AG08395 (cell line): ENCODE measurements at regions not wholly inside any gene's neighbourhood (a gene's known extent, or its start where the extent isn't known, plus 50 kb on each side); places are given as distances from the start of the nearest gene placed in this dataset.
"Not testable (repeated sequence)": the region's sequence is repeated elsewhere in the genome, so short reads cannot be mapped to it uniquely, and the experiment has no call there.

Source experiments
- DNase-seq: peaks from one replicate; pipeline ENCODE4 v3.0.0; 2012; ENCODE audit warnings: mixed read lengths, low spot score

DNA sequence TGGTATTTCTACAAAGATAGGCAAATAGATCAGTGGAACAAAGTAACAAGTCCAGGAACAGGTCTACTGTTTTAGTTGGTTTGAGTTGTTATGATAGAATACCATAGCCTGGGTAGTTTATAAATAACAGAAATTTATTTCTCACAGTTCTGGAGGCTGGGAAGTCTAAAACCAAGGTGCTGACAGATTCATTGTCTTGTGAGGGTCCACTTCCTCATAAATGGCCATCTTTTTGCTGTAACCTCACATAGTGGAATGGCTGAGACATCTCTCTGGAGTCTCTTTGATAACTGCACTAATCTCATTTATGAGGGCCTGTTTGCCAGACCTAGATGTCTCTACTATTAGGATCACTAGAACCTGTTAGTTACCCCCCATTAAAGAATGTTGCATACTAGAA is 152.3 kb upstream of the MYRIP start:
- no peak for DNase-seq

DNA sequence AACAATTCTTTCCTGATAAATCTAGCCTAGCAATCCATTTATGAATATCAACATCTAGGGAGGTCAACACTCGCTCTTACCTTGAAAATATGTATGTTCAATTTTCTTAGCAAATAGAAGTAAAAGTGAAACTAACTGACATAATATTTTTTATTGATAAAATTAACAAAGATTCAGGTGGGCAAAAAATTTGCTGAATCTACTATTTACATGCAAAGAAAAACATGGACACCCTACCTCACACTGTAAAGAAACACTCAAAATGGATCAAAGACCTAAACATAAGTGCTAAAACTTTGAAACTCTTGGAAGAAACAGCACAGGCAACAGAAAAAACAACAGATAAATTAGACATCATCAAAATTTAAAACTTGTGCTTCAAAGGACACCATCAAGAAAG is 151.6 kb upstream of the MYRIP start:
- DNase-seq: no peak

DNA sequence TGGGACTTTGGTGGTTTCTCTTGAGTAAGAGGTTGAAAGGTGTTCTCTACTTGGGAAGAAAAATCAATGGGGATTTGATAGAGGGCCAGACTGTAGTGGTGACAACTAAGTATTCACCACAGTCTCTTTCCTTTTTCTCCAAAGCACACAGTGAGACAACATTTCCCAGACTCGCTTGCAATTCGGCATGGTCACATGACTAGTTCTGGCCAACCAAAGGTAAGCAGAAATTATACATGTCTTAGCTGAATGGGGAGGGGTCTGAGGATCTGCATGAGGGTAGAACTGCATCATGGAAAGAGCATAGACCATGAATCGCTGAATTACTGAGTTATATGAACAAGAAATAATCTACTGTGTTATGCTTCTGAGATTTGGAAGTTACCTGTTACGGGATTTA is 144.5 kb upstream of the MYRIP start:
- DNase-seq: no peak

DNA sequence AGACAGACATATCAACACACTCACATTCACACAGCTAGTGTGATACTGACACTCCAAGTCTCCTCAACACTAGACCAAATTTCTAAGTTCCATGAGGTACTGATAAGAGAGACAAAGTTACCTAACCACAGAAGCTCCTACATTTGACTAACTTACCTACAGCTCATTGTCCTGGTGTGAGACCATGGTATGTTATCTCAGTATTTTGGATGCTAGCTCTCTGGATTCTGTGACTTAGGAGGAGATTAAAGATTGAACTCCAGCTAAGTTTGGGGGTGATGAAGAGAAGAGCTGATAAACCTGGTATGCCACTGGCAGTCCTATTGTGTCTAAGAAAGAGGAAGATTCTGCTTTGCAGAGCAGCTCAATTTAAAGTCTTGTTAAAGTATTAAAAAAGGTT is 144.0 kb upstream of the MYRIP start:
- DNase-seq: no peak

DNA sequence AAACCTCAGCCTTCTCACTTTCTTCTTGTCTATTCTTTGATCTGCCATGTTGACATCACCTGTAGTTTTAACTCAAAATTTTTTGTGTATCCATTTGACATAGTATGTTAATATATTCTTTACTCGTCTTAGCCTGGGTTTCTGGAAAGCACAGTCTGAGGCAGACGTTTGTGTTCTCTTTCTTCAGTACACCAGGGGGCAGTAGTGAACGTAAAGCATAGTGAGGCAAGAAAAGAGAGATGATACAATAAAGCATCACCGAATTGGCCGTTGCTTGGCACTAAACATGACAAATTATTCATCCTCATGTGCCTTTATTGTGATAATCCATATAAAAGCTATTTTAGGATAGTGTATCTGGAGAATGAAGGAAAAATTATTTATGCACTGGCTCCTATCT is 141.0 kb upstream of the MYRIP start:
- DNase-seq: peak; percentile 46

DNA sequence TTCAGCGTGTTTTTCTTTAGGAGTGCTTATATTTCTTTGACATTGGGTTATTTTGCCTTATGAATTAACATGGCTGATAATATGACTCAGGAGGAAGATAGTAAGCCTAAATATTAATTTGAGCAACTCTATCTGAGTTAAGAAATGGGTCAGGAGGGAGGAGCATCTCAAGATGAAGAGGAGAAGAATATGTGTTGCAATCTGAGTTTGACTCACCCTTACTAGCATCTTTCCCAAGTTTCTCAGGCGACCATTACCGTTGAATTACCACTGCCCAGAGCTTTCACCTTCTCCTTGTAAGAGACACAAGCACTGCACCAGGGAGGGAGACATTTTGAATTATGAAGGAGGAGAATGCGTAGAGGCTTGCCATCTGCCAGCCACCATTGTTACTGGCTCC is 138.3 kb upstream of the MYRIP start:
- DNase-seq: no peak

DNA sequence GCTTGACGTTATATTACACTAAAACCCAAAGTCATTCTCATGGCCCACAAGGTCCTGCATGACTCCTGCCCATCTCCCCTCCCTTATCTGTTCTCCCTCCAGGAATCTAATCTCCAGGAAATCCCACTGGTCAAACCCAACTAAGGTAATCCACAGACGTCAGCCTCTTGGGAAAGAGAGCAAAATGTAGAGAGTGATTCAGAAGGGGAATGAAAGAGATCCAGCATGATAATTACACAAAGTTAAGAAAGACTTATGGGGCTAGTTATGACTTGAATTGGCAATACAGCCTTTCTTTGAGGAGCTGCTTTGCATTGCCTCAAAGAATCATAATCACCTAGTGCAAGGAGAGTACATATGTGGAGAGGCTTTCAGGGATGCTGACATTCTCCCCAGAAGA is 137.8 kb upstream of the MYRIP start:
- DNase-seq: no peak

DNA sequence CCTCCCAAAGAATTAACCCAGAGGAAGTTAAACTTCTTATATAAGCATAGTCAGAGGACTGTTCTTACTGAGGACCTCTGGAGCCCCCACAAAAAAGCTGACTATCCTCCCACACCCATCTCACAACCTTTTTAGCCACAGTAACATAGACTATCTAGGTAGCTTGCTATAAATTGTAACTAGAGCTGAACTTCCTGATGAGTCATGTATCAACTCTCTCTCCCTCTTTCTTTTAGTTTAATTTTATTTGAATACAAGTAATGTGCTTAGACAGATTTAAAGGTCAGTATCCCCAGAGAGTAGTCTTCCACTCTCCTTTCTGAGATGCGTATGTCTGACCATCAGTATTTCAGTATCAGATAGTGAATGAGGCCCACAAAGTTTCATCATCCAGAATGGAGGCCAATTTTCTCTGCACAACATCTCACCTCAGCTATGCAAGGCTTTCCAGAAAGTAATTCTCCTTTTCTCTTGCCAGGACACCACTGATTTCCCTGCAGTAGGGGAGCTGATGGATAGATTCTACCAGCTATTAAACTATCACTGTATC is 104.0 kb upstream of the MYRIP start:
- DNase-seq: no peak

DNA sequence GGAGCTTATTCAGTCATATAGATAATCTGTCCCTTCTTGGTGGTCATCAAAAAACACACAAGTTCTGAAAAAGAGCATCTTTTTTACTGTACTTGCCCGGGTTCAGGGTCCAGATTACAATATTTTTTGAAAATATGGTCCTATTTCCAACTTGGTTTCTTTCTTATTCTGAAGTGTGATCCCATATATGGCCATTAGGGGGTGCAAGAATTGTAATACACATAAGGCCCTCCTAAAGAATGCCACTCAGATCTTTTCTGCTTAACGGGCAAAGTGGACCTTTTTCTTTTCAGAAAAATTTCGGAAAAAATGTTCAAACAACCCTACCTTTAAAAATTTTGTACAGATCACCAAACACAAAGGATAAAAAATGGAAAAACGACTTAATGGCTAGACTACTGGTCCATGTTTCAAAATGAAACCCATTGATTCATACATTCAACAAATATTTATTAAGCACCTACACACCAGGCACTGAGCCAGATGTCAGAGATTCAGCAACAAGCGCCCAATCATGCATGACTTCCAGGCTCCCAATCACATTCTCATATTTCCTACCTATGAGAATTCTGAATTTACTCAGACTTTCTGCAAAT is 102.0 kb upstream of the MYRIP start:
- DNase-seq: peak; percentile 48

DNA sequence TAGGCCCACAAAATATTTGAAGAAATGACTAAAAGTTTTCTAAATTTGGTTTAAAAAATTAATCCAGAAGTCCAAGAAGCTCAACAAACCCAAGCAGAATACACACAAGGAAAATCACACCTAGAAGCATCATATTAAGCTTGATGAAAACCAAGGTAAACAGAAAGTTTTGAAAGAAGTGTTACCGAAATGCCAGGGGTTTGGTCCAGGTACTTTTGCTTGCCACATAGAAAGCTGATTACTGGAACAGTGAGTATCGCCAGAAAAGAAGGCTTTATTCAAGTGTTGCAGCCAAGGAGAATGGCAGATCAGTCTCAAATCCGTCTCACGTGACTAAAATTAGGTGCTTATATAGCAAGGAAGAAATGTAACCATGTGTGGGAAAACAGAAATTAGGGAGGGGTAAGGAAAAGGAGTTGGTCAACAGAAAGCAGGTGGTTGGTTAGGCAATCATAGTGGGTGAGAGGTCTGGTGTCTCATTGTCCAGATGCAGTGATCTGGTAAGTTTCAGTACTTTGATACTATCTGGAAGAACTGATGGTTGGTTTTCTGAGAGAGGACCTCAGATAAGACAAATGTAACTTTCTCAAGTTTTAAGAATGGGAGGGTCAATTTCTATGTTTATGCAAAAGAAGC is 96.9 kb upstream of the MYRIP start:
- no peak for DNase-seq

DNA sequence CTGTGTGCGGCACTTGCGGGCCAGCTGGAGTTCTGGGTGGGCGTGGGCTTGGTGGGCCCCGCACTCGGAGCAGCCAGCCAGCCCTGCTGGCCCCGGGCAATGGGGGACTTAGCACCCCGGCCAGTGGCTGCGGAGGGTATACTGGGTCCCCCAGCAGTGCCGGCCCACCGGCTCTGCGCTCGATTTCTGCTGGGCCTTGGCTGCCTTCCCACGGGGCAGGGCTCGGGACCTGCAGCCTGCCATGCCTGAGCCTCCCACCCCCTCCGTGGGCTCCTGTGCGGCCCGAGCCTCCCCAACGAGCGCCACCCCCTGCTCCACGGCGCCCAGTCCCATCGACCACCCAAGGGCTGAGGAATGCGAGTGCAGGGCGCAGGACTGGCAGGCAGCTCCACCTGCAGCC is 96.1 kb upstream of the MYRIP start:
- DNase-seq: not testable (repeated sequence)

DNA sequence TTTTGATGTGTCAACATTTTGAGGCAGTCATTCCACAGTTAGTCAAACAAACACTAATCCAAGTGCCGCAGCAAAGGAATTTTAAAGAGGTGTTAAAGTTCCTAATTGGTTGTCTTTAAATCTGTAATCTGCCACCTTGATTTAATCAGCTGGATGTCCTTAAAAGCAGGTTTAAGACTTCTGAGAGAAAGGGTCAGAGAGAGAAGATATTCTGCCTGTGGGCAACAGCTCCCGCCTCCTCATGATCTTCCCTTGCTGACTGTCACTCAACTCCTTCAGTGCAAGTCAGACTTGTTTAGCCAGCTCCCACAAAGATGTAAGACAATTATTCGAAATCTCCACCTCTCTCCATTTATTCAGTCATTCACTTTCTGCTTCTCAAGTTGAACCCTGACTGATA is 92.6 kb upstream of the MYRIP start:
- no peak for DNase-seq

DNA sequence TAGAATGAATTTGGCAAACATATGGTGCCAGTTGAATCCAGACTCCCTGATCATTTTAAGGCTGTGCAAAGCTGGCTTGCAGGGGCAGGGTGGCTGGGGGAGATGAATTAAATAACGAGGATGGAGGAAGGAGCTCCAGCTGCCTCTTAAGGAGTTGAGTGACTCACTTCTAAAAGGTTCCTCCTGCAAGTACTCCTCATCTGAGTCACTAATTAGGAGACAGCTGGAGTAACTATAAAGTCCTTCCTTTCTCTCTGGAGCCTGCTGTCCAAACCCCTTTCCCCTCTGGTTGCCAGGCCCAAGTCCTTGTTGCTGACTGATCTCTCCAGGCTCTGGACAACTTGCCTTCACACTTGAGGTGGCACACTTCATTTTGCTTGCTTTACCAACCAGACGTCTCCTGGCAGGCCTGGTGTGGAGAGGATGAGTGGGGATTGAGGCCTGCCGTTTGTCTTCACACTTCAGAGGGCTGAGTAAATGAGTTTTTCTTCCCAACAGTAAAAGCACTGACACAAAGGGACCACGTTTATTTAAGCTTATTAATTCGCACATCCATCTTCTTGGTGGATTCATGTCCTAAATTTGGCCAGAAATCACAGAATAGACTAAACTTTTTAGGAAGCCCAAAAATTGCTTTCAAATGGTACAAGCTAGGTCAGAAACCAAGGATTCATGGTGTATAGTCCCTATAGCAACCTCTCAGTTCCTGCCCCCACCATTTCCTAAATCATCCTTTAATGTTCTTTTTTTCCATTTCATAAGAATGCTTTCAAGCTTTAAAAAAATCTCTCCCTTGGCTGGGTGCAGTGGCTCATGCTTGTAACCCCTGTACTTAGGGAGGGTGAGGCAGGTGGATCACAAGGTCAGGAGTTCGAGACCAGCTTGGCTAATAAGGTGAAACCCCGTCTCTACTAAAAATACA is 90.5 kb upstream of the MYRIP start:
- DNase-seq: peak; percentile 46

DNA sequence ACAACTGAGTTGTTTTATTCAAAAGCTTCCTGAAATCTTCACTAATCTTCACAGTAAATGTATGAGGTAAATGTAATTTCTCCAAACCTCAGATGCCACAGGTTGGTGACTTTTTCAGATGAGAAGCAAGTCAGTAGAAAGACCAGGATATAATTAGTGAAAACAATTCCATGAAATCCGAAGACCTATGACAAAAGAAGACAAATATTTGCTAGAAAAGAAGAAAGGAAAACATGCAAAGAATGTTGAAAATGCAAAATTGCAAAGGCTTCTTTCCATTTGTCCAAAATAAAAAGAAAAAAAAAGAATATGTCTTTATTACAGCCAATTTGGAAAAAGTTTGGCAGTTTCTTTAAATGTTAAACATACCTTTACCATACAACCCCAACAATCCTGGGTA is 88.3 kb upstream of the MYRIP start:
- DNase-seq: no peak

DNA sequence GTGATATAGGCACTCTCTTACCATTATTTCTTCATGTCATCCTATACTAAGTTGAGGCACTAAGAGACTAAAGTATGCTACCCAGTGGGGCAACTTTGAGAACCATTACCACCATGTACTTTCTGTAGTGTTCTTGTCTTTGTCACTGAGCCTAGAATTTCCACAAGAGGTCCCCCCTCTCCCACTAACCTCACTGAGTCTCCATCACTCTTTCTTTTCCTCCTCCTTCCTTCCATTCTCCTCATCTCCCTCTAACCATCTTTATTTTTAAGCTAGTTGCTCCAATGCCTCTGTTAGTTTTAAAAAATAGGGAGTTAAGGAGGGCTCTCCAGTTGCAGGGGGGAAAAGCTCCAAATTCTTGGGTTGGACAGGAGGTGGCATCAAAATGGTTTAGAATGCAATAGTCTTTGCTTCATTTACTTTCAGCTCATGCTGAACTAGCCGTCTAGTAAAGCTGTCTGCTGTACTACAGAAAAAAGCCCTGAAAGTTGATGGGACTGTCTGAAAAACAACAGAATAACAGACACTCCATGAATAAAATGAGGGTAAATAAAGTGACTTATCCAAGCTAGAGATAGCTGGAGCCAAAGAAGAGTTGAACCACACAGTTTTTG is 85.1 kb upstream of the MYRIP start:
- no peak for DNase-seq

DNA sequence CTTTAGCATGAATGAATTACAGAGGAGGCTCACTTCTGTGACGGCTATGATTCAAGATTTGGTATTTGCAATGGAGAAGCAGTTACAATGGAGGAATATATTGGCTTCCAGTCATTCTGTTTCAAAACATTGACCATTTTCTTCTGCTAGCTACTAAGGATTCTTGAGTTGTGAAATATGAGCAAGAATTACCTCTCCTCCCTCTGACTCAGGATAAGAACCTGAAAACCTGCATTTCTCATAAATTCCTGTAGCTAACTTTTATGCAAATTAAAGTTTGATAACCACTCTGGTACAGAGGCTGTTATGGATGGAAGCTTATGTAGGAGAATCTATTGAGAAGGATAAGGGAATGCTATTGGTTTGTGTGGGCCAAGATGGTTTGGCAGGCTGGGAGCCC is 84.1 kb upstream of the MYRIP start:
- no peak for DNase-seq

DNA sequence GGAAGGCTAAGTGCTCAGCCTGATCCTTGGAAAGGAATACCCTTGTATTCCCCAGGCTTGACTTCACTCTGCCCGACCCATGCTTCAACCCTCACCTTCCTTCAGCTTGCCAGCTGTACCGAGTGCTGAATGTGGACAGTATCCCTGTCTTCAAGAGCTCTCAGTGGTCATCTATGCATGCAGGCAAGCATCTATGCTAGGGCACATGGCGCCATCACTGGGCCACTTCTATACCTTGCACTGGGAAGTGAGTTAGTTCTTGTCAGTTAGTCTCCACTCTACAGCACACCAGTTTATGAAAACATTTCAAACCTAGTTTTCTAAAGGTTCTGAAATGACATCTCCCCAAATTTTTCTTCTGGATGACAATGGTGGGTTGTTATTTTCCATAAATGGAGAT is 82.0 kb upstream of the MYRIP start:
- DNase-seq: no peak

DNA sequence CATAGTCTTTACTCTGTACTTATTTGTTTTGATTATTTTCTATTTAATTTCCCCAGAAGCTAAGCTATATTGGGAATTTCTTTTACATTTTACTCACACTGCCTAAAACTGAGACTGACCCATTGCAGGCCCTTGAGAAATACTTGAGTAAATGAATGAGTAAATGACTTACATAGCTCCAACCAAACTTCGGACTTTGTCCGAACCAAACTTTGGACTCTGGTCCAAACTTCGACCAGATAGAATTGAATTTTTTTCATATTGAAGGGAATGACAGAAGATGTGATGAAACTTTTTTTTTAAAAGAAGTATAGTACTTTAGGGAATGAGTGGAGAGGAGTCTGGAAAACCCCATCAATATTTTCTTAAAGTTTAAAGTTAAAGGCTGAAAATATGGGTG is 75.6 kb upstream of the MYRIP start:
- DNase-seq: no peak

DNA sequence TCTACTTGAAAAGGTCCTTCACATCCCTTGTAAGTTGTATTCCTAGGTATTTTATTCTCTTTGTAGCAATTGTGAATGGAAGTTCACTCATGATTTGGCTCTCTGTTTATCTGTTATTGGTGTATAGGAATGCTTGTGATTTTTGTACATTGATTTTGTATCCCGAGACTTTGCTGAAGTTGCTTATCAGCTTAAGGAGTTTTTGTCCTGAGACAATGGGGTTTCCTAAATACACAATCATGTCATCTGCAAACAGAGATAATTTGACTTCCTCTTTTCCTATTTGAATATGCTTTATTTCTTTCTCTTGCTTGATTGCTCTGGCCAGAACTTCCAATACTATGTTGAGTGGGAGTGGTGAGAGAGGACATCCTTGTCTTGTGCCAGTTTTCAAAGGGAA is 69.8 kb upstream of the MYRIP start:
- DNase-seq: not testable (repeated sequence)

DNA sequence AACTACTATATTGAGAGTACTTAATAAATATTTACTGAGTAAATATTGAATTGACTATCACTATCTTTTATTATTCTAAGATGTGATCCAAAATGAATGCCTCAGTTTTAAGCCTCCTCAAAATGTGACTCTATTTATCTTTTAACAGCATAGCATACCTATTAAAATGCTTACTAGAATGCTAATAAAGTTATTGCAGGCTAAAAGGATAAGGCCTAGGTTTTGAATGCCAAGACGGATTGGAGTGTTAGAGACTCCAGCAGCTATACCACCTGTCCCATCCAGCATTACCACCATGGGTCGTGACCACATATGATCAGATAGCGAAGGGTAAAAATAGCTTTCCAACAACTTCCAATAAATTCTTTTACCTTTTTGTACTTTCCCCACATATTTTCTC is 64.7 kb upstream of the MYRIP start:
- no peak for DNase-seq

DNA sequence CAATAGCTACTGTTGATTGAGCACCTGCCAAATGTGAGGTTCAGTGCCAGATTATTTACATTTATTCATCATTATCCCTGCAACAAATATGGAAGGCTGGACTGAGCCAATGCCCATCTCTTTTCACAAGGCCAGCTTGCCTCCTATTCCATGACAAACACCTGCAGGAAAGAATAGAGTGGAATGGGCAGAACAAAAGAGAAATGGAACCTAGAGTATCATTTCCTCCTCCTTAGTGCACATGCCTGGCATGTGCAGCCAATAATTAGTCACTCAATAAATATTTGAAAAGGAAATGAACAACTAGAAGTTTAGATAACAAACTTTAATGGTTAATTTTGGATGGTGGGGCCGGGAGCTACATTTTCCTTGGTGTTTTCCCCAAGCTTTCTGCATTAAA is 61.4 kb upstream of the MYRIP start:
- no peak for DNase-seq

DNA sequence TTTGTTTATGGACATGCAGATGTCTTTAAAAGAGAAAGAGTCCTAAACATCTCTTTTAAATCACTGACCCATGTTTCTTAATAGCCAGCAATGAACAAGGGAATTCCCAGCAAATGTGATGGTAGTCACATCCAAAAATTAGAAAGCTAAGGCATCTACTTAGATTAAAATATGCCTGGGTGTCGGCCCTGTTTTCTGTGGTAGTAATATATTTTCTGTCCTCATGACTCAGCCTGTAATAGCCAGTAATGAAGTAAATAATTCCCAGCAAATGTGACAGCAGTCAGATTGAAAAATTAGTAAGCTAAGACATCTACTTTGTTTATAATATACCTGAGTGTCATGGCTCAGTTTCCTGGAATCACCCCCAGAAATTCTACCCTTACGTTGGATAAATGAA is 60.6 kb upstream of the MYRIP start:
- no peak for DNase-seq

DNA sequence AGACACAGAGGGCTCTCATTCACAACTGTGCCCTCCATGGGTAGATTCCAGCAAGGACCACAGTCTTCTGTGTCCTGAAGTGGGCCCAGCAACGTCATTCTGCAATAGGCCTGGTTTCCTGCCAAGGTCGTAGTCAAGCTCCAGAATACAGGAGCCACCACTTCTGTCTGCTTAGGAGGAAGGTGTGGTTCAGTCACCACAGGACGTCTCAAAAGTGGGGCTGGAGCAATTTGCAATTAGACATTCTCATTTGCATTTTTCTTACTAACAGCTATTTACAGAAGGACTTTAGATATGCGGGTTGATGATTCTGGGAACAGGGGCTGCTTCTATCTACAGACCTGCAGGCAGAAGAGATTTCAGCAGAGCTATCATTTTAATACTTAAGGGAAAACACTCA is 58.7 kb upstream of the MYRIP start:
- DNase-seq: no peak
